ENCODE measurements at regions not wholly inside any gene's neighbourhood (a gene's known extent, or its start where the extent isn't known, plus 50 kb on each side); places are given as distances from the start of the nearest gene placed in this dataset.

DNA sequence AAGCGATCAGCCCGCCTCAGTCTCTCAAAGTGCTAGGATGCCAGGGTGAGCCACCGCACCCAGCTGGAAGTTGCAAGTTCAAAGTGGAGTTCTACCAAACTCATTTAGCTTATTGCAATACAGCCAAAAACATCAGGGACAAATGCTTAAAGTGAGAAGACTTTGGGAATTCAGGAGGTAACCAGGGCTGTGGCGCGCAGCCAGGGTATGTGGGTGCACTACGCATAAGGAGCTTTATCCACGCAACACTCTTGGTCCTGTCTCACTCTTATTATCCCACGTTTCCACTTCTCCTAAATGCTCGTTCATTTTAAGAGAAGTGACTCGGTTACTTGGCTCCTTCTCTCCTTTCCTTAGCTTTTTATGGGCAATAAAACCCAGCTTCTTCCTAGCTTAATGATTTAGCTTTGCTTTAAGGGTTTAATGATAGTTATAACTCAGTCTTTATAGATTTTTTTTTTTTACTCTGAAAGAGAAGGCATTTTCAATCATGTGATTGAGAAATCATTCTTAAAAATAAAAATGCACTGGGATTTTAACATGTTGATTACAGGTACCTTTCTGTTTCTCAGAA is 199.8 kb downstream of the KCNE4 start:
- TF ChIP-seq, protein P1, sequence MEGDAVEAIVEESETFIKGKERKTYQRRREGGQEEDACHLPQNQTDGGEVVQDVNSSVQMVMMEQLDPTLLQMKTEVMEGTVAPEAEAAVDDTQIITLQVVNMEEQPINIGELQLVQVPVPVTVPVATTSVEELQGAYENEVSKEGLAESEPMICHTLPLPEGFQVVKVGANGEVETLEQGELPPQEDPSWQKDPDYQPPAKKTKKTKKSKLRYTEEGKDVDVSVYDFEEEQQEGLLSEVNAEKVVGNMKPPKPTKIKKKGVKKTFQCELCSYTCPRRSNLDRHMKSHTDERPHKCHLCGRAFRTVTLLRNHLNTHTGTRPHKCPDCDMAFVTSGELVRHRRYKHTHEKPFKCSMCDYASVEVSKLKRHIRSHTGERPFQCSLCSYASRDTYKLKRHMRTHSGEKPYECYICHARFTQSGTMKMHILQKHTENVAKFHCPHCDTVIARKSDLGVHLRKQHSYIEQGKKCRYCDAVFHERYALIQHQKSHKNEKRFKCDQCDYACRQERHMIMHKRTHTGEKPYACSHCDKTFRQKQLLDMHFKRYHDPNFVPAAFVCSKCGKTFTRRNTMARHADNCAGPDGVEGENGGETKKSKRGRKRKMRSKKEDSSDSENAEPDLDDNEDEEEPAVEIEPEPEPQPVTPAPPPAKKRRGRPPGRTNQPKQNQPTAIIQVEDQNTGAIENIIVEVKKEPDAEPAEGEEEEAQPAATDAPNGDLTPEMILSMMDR (IDR thresholded peaks at IDR 0.05; ENCODE audit: low read depth, low read length, missing input control): no peak
- no peak for TF ChIP-seq EGR1 (IDR thresholded peaks at IDR 0.05; ENCODE audit: low read depth in 2 of 2)
- no peak for TF ChIP-seq TAF1 (conservative IDR thresholded peaks at IDR 0.05)
- no peak for TF ChIP-seq JUND (IDR thresholded peaks at IDR 0.05)
- no peak for TF ChIP-seq RXRA (IDR thresholded peaks at IDR 0.05)

Measured in liver (tissue), 3 donors.